Non-pigmented ciliary epithelial cell (primary cell): ENCODE measurements at regions not wholly inside any gene's neighbourhood (a gene's known extent, or its start where the extent isn't known, plus 50 kb on each side); places are given as distances from the start of the nearest gene placed in this dataset.
A peak's percentile ranks its signal among the peaks of the same experiment; 100 is the strongest.
"Not testable (repeated sequence)": the region's sequence is repeated elsewhere in the genome, so short reads cannot be mapped to it uniquely, and the experiment has no call there.

Experiments
- DNase-seq: peaks from one replicate; pipeline ENCODE4 v3.0.0-alpha.2; 2010; ENCODE audit warnings: low read depth

- no peak for DNase-seq
These were observed 1444.5 kb downstream of the BRINP3 start for GRCh38 chr1:189033169-189033568.

- no peak for DNase-seq
These were observed 1441.0 kb downstream of the BRINP3 start for GRCh38 chr1:189036628-189037027.

DNA sequence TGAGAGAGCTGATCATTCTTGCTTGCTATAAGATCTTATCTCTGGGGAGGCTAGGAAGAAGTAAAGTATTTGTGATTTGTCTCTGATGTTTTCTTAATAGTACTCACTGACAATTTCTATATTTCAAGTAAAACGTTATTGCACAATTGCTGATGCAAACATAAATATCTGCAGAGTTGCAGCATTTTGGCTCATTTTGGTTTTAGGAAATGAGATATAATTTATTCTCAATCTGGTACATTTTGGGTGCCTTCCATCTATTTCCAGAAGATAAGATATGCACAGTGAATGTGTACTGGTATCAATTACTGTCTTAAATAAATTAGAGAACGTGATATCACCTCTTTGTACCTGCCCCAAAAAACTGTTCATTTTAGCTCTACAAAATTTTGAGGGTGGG lies 1431.5 kb downstream of the BRINP3 start:
- DNase-seq, result no peak

DNA sequence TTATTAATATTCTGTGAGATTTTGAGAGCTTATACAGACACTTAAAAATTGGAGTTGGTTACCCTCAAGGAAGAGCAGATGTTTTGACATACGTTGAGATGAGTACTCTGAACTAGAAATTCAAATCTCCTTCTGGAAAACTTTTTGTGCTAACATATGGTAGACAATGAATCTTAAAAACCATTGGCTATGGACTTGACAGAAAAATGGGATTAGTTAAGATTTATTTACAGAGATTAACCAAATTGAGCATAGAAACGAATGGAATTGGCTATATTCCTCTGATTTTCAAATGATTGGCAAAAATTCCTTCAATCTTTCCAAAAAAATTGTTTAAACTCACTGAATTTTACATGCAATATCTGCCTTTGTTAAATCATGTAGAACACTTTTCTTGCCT lies 1392.9 kb downstream of the BRINP3 start:
- DNase-seq, result no peak

- DNase-seq, result peak; percentile 20
These were observed 1373.7 kb downstream of the BRINP3 start for GRCh38 chr1:189103956-189104355.

DNA sequence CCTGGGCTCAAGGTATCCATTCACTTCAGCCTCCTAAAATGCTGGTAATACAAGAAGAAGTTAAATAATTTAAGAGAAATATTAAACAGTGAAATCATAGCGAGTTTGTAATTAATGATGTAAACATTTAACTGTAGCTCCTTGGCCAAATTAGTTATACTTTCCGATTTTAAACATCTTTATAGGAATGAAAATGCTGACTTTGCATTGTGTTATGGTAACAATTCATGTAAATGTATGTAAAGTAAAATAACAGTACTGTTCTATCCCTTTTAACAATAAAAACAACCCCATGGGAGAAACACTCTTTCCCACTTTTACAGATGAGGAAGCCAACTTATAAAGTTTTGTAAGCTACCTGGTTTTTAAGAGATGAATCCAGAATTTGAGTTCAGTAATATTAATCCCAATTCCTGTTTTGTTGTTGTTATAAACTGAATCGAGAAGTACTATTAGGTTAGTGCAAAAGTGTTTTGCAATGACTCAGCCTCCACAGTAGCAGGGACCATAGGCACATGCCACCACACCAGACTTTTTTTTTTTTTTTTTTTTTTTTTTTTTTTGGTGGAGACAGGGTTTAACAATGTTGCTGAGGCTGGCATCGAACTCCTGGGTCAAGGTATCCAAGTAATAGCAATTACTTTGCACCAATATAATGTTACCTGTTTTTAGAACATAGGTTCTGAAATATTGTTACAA lies 1360.4 kb downstream of the BRINP3 start:
- no peak for DNase-seq

DNA sequence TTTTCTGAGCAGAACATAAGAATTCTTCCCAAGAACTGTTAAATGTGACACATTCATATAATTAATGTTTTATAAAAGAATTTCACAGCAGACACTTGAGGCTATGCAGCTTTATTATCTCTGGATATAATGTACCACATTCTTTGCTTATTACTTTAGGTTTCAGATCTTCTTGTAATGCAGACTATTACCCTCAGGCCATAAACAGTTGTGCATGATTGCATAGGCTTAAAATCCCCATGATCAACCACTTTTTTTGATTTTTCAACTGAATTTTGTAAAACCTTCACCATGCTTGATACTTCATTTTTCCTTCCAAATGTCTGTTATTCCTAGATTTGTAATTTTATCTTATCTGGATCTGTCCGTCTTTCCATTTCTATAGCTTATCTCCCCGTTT lies 1355.7 kb downstream of the BRINP3 start:
- DNase-seq, result no peak

GRCh38 chr1:189125694-189126093 lies 1352.0 kb downstream of the BRINP3 start:
- no peak for DNase-seq

- no peak for DNase-seq
These were observed 1346.1 kb downstream of the BRINP3 start for GRCh38 chr1:189131576-189131975.

GRCh38 chr1:189139748-189140147 lies 1337.9 kb downstream of the BRINP3 start:
- not testable (repeated sequence) for DNase-seq

- no peak for DNase-seq
These were observed 1336.6 kb downstream of the BRINP3 start for GRCh38 chr1:189141056-189141455.

GRCh38 chr1:189149547-189150375 lies 1327.9 kb downstream of the BRINP3 start:
- DNase-seq, result no peak

GRCh38 chr1:189150624-189151023 lies 1327.0 kb downstream of the BRINP3 start:
- no peak for DNase-seq

DNA sequence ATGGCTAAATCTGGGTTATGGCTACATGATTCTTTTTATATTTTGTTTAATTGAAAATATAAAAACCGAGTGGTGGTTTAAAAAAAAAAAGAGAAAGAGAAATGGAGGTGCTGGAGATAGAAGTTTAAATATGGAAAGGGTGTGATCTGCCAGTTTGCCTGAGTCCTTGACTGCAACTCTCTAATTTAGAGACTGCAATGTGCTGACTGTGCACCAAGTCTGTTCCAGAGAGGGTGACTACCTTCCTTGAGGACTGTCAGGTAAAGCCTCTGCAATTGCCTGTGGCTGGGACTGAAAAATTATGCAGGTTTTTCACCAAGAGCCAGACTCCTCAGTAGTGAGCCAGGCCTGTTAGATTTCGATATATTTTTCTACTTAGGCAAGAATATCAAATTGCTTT lies 1326.3 kb downstream of the BRINP3 start:
- DNase-seq, result no peak

- DNase-seq, result no peak
These were observed 1325.0 kb downstream of the BRINP3 start for GRCh38 chr1:189152685-189153084.

DNA sequence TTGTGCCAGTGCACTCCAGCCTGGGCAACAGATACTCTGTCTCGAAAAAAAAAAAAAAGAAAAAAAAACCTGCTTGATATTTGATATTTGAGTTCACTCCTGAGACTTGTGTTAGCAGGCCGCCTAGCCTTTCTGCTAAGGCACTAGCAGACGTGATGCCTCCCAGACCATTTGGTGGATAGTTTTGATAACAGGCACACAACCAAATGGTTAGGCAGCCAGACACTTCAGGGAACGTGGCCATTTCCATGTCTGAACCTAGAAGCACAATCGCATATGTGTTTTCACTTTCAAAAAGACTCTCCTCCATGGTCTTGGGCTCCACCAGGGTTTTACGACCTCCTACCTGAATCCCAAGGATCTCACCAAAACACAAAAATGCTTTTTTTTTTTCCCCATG lies 1319.5 kb downstream of the BRINP3 start:
- no peak for DNase-seq

DNA sequence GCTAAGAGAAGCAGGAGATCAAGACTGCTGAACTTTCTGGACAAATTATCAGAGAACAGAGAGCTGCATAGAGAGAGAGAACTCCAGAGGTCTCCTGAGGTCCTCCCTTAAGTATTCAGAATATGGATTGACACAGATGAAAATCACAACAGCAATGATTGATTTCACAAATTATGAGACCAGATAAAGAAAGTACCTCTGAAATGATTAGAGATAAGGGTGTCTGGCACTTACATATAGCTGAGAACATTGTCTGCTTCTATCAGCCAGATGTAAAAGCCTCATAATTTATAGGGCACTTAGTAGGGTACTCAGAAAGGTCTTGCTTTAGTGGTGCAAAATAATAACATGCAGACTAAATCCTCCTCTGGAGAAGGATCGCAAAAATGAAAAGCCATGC lies 1301.8 kb downstream of the BRINP3 start:
- no peak for DNase-seq

DNA sequence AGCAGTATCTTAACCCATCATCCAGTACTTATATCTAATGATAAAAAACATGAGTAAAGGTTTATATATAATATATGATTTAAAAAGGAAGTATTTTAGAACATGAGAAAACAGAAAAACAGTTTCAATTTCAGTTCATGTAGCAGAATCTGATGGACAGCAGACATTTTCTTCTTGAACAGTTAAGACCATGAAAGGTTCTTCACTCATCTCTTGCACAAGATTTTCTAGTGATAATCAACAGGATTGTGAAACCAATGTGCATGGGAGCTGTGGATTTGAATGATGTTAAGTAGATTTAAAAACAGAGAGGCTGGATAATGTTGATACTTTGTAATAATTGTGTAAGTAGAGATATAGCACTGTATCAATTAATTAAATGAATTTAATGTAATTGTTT lies 1297.6 kb downstream of the BRINP3 start:
- DNase-seq, result no peak

- DNase-seq, result no peak
These were observed 1292.6 kb downstream of the BRINP3 start for GRCh38 chr1:189185097-189185496.

DNA sequence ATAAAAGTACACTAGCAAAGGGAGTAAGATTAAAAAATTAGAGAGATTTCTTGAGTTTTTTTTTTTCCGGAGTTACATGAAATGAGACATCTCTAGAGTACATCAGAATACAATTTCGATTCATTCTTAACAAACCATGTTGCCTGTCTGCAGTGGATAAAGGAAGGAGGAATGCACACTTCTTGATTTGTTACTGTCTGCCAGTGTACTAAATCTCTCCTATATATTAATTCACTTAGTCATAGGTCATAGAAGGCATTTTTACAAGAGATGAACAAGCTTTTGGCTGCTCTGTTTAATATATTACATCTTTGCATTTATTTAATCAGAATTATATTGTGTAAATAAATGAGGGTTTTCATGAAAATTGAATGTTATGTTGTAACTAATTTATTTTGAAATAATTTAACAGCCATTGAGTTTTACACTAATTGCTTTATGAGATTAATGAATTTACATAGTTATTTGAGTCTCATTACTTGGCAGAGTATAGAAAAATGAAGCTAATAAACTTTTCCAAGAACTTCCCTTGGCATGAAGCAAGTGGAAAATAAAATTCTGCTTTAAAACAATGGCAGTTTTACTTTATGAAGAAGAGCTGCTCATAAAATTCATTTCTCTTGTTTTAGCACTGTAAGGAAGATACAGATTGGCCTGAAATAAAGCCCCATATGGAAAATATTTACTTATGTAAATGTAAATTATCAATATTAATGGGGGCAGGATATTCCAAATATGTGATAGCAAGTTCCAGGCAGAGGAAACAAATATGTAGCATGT lies 1284.7 kb downstream of the BRINP3 start:
- no peak for DNase-seq

DNA sequence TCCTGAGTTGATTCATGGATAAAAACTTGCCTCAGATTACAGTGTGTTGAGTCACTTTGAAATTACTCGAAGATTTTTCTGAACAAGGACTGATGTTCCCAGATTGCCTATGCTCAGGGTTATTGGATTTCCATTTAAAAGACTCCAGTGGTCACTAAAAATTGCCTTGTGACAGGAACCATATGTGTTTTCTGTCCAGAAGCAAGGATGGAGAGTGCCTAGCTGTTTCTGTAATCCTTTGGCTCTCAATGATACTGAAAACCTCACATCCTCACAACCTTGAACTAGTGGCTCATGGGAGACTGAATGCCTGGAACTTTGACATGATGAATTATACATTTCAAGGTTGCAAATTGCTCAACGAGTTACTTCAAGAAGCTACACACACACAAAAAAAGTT lies 1271.8 kb downstream of the BRINP3 start:
- DNase-seq, result no peak

GRCh38 chr1:189206617-189207016 lies 1271.0 kb downstream of the BRINP3 start:
- DNase-seq, result no peak

DNA sequence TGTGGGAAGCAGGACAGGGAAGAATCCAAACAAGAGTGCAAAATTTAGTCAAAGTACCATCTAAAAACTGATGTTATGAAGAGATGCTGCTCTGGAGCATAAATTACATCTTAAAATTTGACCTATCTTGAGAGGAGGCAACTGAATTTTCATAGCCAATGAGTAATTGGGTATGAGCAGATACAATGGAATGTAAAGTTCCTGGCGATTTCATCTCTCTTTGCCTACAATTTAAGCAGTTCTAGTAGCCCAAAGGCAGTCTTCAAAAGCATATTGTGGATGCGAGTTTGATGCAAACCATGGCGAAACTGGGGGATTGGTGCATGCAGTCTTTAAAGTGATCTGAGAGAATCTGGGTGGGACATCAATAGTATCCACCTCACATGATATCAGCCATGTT lies 1265.9 kb downstream of the BRINP3 start:
- peak; percentile 8 for DNase-seq
